MM.1S (cell line): ENCODE measurements at regions not wholly inside any gene's neighbourhood (a gene's known extent, or its start where the extent isn't known, plus 50 kb on each side); places are given as distances from the start of the nearest gene placed in this dataset.

ENCODE experiments used
- DNase-seq: peaks from one replicate; pipeline ENCODE4 v3.0.0-alpha.2; 2015
- H2AFZ ChIP-seq: fragments of 300-600 bp; sonication (generic); 2 replicates; pipeline ENCODE4 v1.6.0; 2016; ENCODE audit warnings: antibody characterized with exemption, low read length
- H3F3A ChIP-seq: fragments of 300-600 bp; sonication (generic); 2 replicates; pipeline ENCODE4 v1.6.1; 2016; ENCODE audit warnings: mild to moderate bottlenecking, antibody characterized with exemption, low read length, moderate library complexity, mixed read lengths; ENCODE audit not compliant: insufficient read depth
- H3K27ac ChIP-seq: fragments of 300-600 bp; sonication (generic); 2 replicates; pipeline ENCODE4 v1.5.1; 2016; ENCODE audit warnings: mild to moderate bottlenecking, low read length
- H3K27me3 ChIP-seq: fragments of 300-600 bp; sonication (generic); replicated peaks from 2 replicates; pipeline ENCODE4 v1.6.0; 2016; ENCODE audit warnings: low read length; ENCODE audit not compliant: insufficient read depth
- H3K36me3 ChIP-seq: fragments of 300-600 bp; sonication (generic); replicated peaks from 2 replicates; pipeline ENCODE4 v1.6.1; 2016; ENCODE audit warnings: mild to moderate bottlenecking, low read length, mixed read lengths; ENCODE audit not compliant: insufficient read depth
- H3K4me1 ChIP-seq: fragments of 300-600 bp; sonication (generic); 2 replicates; pipeline ENCODE4 v1.6.1; 2016; ENCODE audit warnings: low read length, mixed read lengths
- H3K4me2 ChIP-seq: fragments of 300-600 bp; sonication (generic); 2 replicates; pipeline ENCODE4 v1.6.0; 2016; ENCODE audit warnings: low read depth, low read length
- H3K4me3 ChIP-seq: fragments of 300-600 bp; sonication (generic); 2 replicates; pipeline ENCODE4 v1.5.1; 2016; ENCODE audit warnings: low read length, mixed read lengths
- H3K79me2 ChIP-seq: fragments of 300-600 bp; sonication (generic); 2 replicates; pipeline ENCODE4 v1.6.1; 2016; ENCODE audit warnings: mixed run types, low read length, mixed read lengths
- H3K9ac ChIP-seq: fragments of 300-600 bp; sonication (generic); 2 replicates; pipeline ENCODE4 v1.6.1; 2016; ENCODE audit warnings: low read length, mixed read lengths
- H3K9me2 ChIP-seq: fragments of 300-600 bp; sonication (generic); replicated peaks from 2 replicates; pipeline ENCODE4 v1.6.1; 2016; ENCODE audit warnings: mild to moderate bottlenecking, low read length, mixed read lengths; ENCODE audit not compliant: insufficient read depth
- H3K9me3 ChIP-seq: fragments of 300-600 bp; sonication (generic); replicated peaks from 2 replicates; pipeline ENCODE4 v1.6.1; 2016; ENCODE audit warnings: mild to moderate bottlenecking, low read length, mixed read lengths; ENCODE audit not compliant: insufficient read depth
- H4K20me1 ChIP-seq: fragments of 300-600 bp; sonication (generic); 2 replicates; pipeline ENCODE4 v1.6.1; 2016; ENCODE audit warnings: mild to moderate bottlenecking, low read length, moderate library complexity, mixed read lengths; ENCODE audit not compliant: insufficient read depth
- EZH2 ChIP-seq: fragments of 300-600 bp; sonication (generic); optimal IDR thresholded peaks from 2 replicates; pipeline ENCODE3; 2017; ENCODE audit warnings: low read depth, mild to moderate bottlenecking, antibody characterized with exemption, low read length, mixed read lengths
- EZH2phosphoT487 ChIP-seq: fragments of 300-600 bp; sonication (generic); IDR thresholded peaks from 2 replicates; pipeline ENCODE4 v1.6.1; 2018; ENCODE audit warnings: antibody characterized with exemption, low read length
- TF ChIP-seq, protein P1 (sequence below): fragments of 300-600 bp; sonication (generic); IDR thresholded peaks from 2 replicates; pipeline ENCODE4 v1.5.1; 2016; ENCODE audit warnings: antibody characterized with exemption, low read length, mixed read lengths

DNA sequence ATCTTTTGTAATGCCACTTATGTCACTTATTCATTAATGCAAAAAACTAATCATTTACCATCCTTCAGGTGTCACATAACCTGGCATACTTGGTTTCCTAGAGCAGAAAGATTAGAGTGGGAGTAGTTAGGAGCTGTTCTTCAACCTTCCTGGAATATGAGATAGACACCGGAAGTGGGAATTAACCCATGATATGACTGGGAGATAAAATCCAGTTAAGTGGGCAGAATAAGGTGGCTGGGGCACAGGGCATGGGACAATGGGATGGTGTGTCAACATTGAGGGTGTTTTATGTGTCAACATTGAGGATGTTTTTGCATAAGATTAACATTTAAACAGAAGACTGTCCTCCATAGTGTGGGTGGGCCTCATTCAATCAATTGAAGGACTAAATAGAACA lies 94.3 kb upstream of the CBLB start:
- Histone ChIP-seq H3K9ac (no peak overlapping the region), H4K20me1 (no peaks in the 10 kb centered on the region), H3K4me2 (no peak overlapping the region), H3K79me2 (no peaks in the 10 kb centered on the region), H3K9me3 (no peaks in the 10 kb centered on the region), H3K27me3 (no peaks in the 10 kb centered on the region), H3K4me1 (no peaks in the 10 kb centered on the region), H3K9me2 (no peaks in the 10 kb centered on the region), H3K36me3 (no peaks in the 10 kb centered on the region), H3K27ac (no peak overlapping the region), H2AFZ (no peak overlapping the region), H3K4me3 (no peak overlapping the region), H3F3A (no peaks in the 10 kb centered on the region)
- TF ChIP-seq, protein P1, sequence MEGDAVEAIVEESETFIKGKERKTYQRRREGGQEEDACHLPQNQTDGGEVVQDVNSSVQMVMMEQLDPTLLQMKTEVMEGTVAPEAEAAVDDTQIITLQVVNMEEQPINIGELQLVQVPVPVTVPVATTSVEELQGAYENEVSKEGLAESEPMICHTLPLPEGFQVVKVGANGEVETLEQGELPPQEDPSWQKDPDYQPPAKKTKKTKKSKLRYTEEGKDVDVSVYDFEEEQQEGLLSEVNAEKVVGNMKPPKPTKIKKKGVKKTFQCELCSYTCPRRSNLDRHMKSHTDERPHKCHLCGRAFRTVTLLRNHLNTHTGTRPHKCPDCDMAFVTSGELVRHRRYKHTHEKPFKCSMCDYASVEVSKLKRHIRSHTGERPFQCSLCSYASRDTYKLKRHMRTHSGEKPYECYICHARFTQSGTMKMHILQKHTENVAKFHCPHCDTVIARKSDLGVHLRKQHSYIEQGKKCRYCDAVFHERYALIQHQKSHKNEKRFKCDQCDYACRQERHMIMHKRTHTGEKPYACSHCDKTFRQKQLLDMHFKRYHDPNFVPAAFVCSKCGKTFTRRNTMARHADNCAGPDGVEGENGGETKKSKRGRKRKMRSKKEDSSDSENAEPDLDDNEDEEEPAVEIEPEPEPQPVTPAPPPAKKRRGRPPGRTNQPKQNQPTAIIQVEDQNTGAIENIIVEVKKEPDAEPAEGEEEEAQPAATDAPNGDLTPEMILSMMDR, result no peak
- TF ChIP-seq EZH2phosphoT487 (no peak), EZH2 (no peak)
- DNase-seq, result no peak

DNA sequence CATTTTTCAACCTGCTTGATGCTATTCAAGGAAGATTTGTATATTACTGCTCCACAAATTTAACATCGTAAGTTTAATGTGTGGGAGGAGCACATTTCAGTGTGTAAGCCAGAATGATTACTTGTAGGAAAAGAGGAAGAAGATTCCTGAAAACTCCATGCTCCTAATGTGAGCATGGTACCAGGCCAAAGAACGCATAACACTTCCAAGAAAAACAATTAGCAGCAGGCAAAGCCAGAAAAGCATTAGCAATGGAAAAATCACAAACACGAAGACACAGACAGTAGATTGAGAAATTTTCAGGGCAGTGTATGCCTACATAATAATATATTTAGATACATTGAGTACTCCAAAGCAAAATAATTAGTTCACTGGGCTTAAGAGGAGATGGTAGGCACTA lies 96.6 kb upstream of the CBLB start:
- no peaks in the 10 kb centered on the region for H3K79me2 ChIP-seq
- H3K9me2 ChIP-seq, result no peaks in the 10 kb centered on the region
- no peaks in the 10 kb centered on the region for H3K9me3 ChIP-seq
- H3K9ac ChIP-seq, result no peak overlapping the region
- H3K4me1 ChIP-seq, result no peaks in the 10 kb centered on the region
- TF ChIP-seq EZH2, result no peak
- TF ChIP-seq, protein P1, result no peak
- no peak for TF ChIP-seq EZH2phosphoT487
- no peak overlapping the region for H3K27ac ChIP-seq
- no peaks in the 10 kb centered on the region for H3F3A ChIP-seq
- no peaks in the 10 kb centered on the region for H3K27me3 ChIP-seq
- H2AFZ ChIP-seq, result no peak overlapping the region
- no peak overlapping the region for H3K4me2 ChIP-seq
- H4K20me1 ChIP-seq, result no peaks in the 10 kb centered on the region
- H3K4me3 ChIP-seq, result no peak overlapping the region
- no peak for DNase-seq
- H3K36me3 ChIP-seq, result no peaks in the 10 kb centered on the region

DNA sequence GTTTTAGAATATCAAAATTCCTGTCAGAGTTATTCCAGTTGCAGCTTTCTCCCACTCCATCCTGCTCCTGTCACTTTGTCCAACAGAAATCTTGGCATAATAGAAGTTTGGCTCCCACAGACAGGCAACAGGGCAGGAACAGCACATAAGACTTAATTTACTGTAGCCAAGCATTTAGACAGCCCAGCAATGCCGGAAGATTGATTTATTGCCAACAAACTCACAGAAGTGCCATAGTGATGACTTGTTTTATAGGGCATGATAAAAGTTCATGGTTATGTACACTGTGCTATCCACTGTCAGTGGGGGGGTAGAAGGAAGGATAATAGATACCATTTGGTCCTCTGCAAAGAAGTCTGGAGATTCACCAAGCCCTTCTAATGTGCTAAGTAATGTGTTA lies 98.3 kb upstream of the CBLB start:
- H3K4me2 ChIP-seq, result no peak overlapping the region
- no peak overlapping the region for H3K27ac ChIP-seq

More for the DNA sequence above, 98.3 kb upstream of the CBLB start:
- DNase-seq, result no peak
- H3F3A ChIP-seq, result no peaks in the 10 kb centered on the region
- H4K20me1 ChIP-seq, result no peaks in the 10 kb centered on the region
- H3K27me3 ChIP-seq, result no peaks in the 10 kb centered on the region
- no peaks in the 10 kb centered on the region for H3K36me3 ChIP-seq
- H3K9me2 ChIP-seq, result no peaks in the 10 kb centered on the region
- H3K9ac ChIP-seq, result no peak overlapping the region
- H3K79me2 ChIP-seq, result no peaks in the 10 kb centered on the region
- H3K4me3 ChIP-seq, result no peak overlapping the region
- no peaks in the 10 kb centered on the region for H3K4me1 ChIP-seq
- H2AFZ ChIP-seq, result no peak overlapping the region
- H3K9me3 ChIP-seq, result no peaks in the 10 kb centered on the region
- TF ChIP-seq, protein P1, result no peak
- TF ChIP-seq EZH2, result no peak
- TF ChIP-seq EZH2phosphoT487, result no peak
